NCI-H128 (cell line): ENCODE measurements at regions not wholly inside any gene's neighbourhood (a gene's known extent, or its start where the extent isn't known, plus 50 kb on each side); places are given as distances from the start of the nearest gene placed in this dataset.
"Not testable (repeated sequence)": the region's sequence is repeated elsewhere in the genome, so short reads cannot be mapped to it uniquely, and the experiment has no call there.

ENCODE experiments used
- DNase-seq: peaks from one replicate; lab custom pipeline; 2025; ENCODE audit not compliant: unreplicated experiment; lab: John Stamatoyannopoulos, UW

DNA sequence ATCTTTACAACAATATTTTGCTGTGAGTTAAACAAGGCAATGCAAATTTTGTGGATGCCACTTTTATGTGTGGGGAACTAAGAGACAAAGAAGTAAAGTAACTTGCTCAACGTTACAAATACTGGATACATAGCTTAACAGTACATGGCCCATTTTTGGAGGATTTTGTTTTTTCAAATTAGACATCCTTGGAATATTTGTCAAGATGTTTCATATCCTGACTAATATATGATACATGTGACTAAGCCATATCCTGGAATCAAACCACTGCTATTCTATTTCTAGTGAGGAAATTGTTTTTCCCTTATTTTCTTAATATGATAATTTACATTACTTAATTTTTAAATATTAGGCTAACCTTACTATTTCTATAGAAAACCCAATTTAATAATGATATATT lies 529.8 kb downstream of the DMRTA1 start:
- DNase-seq = no peak

DNA sequence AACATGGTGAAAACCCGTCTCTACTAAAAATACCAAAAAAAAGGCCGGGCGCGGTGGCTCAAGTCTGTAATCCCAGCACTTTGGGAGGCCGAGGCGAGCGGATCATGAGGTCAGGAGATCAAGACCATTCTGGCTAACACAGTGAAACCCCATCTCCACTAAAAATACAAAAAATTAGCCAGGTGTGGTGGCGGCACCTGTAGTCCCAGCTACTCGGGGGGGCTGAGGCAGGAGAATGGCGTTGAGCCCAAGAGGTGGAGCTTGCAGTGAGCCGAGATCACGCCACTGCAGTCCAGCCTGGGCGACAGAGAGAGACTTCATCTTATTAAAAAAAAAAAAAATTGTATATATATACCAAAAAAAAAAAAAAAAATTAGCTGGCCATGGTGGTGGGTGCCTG lies 533.8 kb downstream of the DMRTA1 start:
- not testable (repeated sequence) for DNase-seq

GRCh38 chr9:22986556-22986955 lies 539.9 kb downstream of the DMRTA1 start:
- DNase-seq = no peak

DNA sequence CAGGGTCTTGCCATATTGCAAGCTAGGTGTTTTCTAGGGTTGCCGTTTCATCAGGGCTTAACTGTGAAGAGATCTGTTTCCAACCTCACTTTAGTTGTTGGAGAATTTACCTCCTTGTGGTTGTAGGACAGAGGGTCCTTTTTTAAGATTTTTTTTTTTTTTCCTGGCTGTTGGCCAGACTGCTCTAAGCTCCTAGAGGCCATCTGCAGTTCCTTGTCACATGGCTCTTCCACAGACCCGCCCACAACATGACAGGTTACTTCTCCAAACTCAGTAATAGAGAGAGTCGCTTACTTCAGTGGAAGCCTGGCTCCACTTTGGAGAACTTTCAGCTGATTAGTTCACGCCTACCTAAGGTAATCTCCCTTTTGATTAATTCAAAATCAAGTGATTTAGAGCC lies 543.7 kb downstream of the DMRTA1 start:
- no peak for DNase-seq

DNA sequence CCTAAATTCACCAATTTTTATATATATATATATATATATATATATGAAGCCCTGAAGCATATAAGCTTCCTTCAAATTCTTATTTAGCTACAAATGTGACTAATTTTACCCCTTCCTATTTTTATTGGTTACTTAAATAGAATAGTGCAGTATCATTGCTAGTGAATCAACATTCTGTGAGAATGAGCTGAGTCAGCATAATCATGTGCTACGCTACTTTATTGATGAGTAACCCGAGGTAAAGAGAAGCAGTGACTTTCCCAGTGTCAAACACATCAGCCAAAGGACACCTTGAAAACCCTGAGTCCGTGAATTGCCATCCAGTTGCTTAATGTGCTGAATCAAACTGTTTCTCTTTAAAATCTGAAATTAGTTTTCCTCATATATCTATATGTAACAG lies 546.2 kb downstream of the DMRTA1 start:
- DNase-seq = no peak

- no peak for DNase-seq
Observed at GRCh38 chr9:22997923-22998322, 551.3 kb downstream of the DMRTA1 start.

- no peak for DNase-seq
Observed at GRCh38 chr9:23005156-23005555, 558.5 kb downstream of the DMRTA1 start.

DNA sequence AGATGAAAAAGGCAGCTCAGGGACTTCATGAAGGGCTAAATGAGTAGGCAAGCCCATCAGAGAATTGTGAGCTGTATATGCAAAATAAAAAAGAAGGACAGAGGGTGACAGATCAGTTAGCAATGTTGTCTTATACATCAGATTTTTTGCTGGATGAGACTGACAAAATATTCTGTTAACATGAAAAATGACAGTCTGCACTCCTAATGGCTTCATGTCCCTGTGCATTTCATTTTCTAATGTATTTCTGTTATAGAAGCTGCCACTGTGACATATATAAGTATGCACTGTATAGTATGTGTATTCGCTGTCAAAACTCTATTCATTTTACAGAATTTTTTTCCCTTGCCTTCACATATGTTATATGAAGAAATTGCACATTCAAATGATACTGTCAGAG lies 559.5 kb downstream of the DMRTA1 start:
- no peak for DNase-seq

DNA sequence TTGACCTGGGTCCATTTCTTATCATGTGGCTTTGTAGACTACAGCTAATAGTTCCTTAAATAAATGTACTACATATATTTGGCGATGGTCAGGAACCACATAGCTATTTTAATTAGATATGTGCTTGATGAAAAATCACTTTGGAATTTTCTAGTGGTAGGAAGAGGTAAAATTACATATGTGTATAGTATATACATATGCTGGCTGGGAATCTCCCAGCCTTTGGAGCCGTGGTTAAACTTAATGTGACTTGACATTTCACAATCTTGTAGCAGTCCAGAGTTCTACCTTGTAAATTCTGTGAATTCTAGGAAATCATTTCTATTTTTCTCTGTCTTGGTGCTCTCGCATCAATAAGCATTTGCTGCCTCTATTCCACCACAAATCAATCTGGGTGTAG lies 565.0 kb downstream of the DMRTA1 start:
- no peak for DNase-seq

- DNase-seq = no peak
Observed at GRCh38 chr9:23015557-23015956, 568.9 kb downstream of the DMRTA1 start.

- DNase-seq = no peak
Observed at GRCh38 chr9:23036416-23036815, 589.8 kb downstream of the DMRTA1 start.

DNA sequence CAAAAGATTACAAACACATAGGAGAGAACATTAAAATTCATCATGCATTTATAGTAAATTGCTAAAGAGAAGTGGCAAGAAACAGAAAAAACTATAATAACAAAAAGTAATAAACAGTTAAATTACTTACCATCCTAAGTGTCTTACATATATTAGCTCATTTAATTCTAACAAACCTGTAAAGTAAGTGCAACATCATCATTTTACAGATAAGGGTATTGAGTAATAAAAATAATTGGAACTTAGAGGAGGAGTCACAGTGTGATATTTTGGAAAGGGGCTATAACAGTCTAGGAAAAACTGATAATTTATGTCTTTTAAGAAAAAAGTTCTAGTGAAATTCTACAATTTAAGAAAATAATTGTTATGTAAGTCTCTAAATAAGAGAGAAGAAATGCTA lies 592.8 kb downstream of the DMRTA1 start:
- no peak for DNase-seq

DNA sequence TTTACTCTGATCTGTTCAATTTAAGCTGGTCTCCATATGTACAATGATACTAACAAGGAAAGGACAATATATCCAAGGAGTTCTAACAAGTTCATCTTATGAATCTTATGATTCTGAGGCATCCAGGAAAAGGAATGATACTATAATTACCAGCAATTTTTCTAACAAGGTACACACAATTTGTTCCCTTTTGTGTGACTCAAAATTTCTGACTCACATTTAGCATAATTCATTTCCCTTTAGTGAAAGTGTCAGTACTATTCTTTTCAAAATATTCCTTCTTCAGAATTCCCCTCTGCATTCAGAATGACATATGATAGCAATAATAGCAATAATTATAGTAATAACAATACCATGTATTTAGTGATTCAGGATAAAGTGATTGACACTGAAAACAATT lies 594.8 kb downstream of the DMRTA1 start:
- no peak for DNase-seq

DNA sequence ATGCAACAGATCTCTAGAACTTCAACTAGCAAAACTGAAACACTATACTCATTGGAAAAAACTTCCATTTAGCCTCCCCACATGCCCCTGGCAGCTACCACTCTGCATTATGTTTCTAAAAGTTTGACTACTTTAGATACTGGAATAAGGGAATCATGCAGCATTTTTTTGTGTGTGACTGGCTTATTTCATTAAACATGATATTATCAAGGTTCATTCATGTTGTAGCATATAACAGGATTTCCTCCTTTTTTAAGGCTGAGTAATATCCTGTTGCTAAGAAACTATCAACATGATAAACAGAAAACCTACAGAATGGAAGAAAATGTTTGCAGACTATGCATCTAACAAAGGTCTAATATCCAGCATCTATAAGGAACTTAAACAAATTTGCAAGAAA lies 597.9 kb downstream of the DMRTA1 start:
- no peak for DNase-seq

DNA sequence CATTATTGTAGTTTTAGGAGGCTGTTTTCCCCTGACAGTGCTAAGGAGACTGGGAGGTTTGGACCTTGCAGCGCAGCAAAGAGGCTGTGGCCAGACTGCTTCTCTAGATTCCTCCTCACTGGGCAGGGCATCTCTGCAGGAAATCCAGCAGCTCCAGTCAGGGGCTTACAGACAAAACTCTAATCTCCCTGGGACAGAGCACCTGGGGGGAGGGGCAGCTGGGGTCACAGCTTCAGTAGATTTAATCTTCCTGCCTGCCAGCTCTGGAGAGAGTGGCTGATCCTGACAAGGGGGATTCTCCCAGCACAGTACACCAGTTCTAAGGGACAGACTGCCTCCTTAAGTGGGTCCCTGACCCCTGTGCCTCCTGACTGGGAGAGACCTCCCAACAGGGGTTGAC lies 599.4 kb downstream of the DMRTA1 start:
- DNase-seq = not testable (repeated sequence)

DNA sequence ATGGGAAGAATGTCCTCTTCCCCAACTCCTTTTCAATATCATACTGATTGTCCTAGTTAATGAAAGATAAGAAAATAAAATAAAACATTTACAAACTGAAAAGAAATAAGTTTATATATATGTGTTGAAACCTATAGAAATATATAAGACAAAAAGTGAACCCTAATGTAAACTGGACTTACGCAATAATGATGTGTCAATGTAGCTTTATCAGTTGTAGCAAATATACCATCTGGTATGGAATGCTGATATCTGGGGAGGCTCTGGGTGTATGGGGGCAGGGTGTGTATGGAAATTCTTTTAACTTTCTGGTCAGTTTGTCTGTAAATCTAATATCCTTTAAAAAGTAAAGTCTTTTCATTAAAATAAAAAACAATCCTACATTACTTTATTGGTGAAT lies 603.9 kb downstream of the DMRTA1 start:
- no peak for DNase-seq

DNA sequence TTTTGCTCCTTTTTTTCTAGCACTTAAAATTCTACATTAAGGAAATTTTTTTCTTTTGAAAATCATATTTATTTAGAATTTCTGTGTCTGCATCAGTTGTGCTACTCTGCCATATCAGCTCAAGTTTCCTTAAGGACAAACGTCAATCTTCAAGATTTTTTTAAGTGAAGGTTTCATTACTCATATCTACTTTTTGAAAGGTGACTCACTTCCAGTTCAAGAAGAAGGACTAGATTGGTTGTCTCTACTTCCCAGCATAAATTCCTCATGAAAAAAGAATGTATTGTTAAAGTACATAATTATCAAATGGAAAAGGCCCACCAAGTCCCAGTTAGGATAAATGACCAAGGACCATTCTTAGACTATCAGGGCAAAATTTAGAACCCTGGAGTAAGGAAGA lies 626.5 kb downstream of the DMRTA1 start:
- no peak for DNase-seq

- DNase-seq = no peak
Observed at GRCh38 chr9:23079798-23080197, 633.2 kb downstream of the DMRTA1 start.

DNA sequence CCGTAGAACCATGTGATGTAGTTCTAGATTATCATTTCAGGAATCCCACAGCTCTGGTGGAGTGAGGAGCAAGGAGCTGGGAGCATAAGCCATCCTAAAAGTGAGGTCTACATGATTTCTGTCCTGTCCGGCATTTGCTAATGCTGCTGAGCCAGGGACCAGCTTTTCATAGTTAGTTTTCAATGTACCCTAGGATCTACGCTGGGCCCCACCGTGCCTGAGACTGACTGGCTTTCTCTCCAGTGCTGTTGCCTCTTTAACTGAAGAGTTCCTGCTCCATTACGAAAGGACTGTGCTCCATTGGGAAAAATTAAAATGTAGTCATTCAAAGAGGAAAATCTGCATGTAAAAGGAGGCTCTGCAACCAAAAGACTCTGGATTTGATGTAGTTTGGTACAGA lies 634.8 kb downstream of the DMRTA1 start:
- no peak for DNase-seq

GRCh38 chr9:23088932-23089364 lies 642.3 kb downstream of the DMRTA1 start:
- no peak for DNase-seq

DNA sequence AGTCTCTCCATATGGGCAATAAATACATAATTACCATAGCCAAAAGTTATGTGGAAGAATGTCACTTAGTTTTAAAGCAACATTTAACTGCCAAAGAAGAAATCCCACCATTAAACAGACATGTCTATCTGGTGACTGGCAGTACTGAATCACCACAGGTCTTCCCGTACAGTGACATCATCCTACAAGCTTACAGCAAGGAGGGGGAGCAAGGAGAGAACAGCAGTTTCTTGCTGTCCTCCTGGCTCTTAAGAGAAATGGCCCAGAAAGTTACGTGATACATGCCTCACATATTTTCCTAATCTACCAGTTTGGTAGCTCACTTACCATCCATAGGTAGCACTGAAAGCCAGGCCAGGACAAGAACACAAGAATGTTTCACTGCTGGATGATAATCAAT lies 671.0 kb downstream of the DMRTA1 start:
- DNase-seq = no peak

- DNase-seq = no peak
Observed at GRCh38 chr9:23120630-23121029, 674.0 kb downstream of the DMRTA1 start.

DNA sequence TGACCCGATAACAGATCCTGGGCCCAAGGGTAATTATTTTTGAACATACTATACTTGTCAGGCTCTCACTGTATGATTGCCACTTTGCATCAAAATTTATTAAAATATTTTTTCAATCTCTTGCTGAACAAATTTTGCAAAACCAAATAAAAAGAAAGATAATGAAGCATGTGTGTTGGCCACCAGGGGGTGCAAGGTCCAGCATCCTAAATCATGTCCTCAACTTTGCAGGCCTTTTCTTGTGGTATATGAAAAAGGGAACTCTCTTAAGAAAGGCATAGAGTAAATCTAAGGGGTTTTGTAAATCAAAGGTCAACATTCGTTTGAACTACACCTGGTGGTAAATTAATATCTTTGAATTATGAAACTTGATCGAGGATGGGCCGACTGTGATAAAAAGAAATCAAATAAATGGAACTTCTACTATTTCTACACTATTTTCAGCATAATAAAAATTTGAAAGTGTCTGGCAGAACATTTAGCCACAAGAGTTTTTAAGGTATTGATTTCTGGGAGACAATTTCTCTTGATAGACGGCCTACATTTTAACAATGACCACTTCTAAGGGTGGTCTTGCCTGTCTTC lies 676.5 kb downstream of the DMRTA1 start:
- no peak for DNase-seq

DNA sequence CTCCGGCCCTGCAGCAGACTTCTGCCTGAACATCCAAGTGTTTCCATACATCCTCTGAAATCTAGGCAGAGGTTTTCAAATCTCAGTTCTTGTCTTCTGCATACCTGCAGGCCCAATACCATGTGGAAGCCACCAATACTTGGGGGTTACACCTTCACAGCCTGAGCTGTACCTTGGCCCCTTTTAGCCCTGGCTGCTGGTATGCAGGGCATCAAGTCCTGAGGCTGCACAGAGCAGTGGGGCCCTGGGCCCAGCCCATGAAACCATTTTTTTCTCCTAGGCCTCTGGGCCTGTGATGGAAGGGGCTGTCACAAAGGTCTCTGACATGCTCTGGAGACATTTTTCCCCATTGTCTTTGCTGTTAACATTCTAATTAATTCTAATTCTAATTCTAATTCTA lies 680.6 kb downstream of the ELAVL2 start:
- no peak for DNase-seq
